ENCODE measurements at regions not wholly inside any gene's neighbourhood (a gene's known extent, or its start where the extent isn't known, plus 50 kb on each side); places are given as distances from the start of the nearest gene placed in this dataset.

GRCh38 chr4:86497980-86498862, 95.9 kb upstream of the PTPN13 start:
- peak; percentile 57 to 70 (median 59) for TF ChIP-seq CTCF (IDR thresholded peaks at IDR 0.05)
- no peak for TF ChIP-seq POLR2A (IDR thresholded peaks at IDR 0.05)
